Suppressor macrophage treated with lipopolysaccharide for 1 hour (primary cell): ENCODE measurements at regions not wholly inside any gene's neighbourhood (a gene's known extent, or its start where the extent isn't known, plus 50 kb on each side); places are given as distances from the start of the nearest gene placed in this dataset.
A peak's percentile ranks its signal among the peaks of the same experiment; 100 is the strongest.

Experiments
- DNase-seq, 3 donors: peaks; one replicate each; pipeline ENCODE4 v3.0.0-alpha.2; 2020 to 2022

- DNase-seq, result no peak
Observed at GRCh38 chr18:73782405-73782804, 365.2 kb downstream of the FBXO15 start.

GRCh38 chr18:73780218-73780617 is 367.4 kb downstream of the FBXO15 start:
- DNase-seq, result no peak

GRCh38 chr18:73778032-73778359 is 369.6 kb downstream of the FBXO15 start:
- DNase-seq, result no peak

GRCh38 chr18:73777356-73778031 is 370.1 kb downstream of the FBXO15 start:
- no peak for DNase-seq

GRCh38 chr18:73774811-73775509 is 372.7 kb downstream of the FBXO15 start:
- no peak for DNase-seq

GRCh38 chr18:73768043-73768442 is 379.6 kb downstream of the FBXO15 start:
- peak in 2 of 3 donors; percentile 3 to 8 for DNase-seq

- DNase-seq, result no peak
Observed at GRCh38 chr18:73766910-73767515, 380.6 kb downstream of the FBXO15 start.

- no peak for DNase-seq
Observed at GRCh38 chr18:73758446-73758845, 389.2 kb downstream of the FBXO15 start.

GRCh38 chr18:73756256-73757091 is 391.2 kb downstream of the FBXO15 start:
- DNase-seq, result no peak

- no peak for DNase-seq
Observed at GRCh38 chr18:73752965-73753364, 394.7 kb downstream of the FBXO15 start.

- peak; percentile 10 to 48 (median 39) for DNase-seq
Observed at GRCh38 chr18:73752546-73752945, 395.1 kb downstream of the FBXO15 start.

GRCh38 chr18:73750052-73750451 is 397.6 kb downstream of the FBXO15 start:
- no peak for DNase-seq

GRCh38 chr18:73749304-73749703 is 398.3 kb downstream of the FBXO15 start:
- no peak for DNase-seq

- DNase-seq, result no peak
Observed at GRCh38 chr18:73748731-73749130, 398.9 kb downstream of the FBXO15 start.

GRCh38 chr18:73746101-73746500 is 401.5 kb downstream of the FBXO15 start:
- no peak for DNase-seq

GRCh38 chr18:73742957-73743356 is 404.7 kb downstream of the FBXO15 start:
- no peak for DNase-seq

GRCh38 chr18:73741946-73742345 is 405.7 kb downstream of the FBXO15 start:
- no peak for DNase-seq

- no peak for DNase-seq
Observed at GRCh38 chr18:73739098-73739497, 408.5 kb downstream of the FBXO15 start.

GRCh38 chr18:73737990-73738389 is 409.6 kb downstream of the FBXO15 start:
- no peak for DNase-seq

- DNase-seq, result no peak
Observed at GRCh38 chr18:73735836-73736235, 411.8 kb downstream of the FBXO15 start.

- DNase-seq, result no peak
Observed at GRCh38 chr18:73733806-73734314, 413.8 kb downstream of the FBXO15 start.

GRCh38 chr18:73733376-73733775 is 414.3 kb downstream of the FBXO15 start:
- no peak for DNase-seq

- no peak for DNase-seq
Observed at GRCh38 chr18:73728657-73729056, 419.0 kb downstream of the FBXO15 start.
